ENCODE measurements at regions not wholly inside any gene's neighbourhood (a gene's known extent, or its start where the extent isn't known, plus 50 kb on each side); places are given as distances from the start of the nearest gene placed in this dataset.

DNA sequence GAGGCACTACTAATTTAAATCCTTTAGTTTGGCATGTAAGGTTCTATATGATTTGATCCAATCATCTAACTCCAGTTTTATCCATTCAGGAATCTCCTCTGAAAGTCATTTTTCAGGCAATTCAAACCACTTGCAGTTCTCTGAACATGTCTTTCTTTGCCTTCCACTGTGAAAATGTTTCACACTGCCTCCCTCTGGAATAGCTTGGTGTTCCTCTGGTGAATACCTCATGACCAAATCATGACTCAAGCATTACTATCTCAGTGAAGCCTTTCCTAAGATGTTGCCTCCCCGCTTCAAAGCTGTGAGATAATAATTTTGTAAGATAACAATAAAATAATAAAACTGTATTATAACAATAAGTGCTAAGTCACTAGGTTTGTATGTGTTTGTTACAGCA, 981.1 kb downstream of the DTWD2 start:
- in situ Hi-C loops (cut with MboI; ENCODE audit: low sequenced_read_pairs, unreplicated experiment): no loop called here
- TF ChIP-seq, protein P1, sequence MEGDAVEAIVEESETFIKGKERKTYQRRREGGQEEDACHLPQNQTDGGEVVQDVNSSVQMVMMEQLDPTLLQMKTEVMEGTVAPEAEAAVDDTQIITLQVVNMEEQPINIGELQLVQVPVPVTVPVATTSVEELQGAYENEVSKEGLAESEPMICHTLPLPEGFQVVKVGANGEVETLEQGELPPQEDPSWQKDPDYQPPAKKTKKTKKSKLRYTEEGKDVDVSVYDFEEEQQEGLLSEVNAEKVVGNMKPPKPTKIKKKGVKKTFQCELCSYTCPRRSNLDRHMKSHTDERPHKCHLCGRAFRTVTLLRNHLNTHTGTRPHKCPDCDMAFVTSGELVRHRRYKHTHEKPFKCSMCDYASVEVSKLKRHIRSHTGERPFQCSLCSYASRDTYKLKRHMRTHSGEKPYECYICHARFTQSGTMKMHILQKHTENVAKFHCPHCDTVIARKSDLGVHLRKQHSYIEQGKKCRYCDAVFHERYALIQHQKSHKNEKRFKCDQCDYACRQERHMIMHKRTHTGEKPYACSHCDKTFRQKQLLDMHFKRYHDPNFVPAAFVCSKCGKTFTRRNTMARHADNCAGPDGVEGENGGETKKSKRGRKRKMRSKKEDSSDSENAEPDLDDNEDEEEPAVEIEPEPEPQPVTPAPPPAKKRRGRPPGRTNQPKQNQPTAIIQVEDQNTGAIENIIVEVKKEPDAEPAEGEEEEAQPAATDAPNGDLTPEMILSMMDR (IDR thresholded peaks at IDR 0.05; ENCODE audit: borderline replicate concordance, control extremely low read depth, extremely low read depth, insufficient read depth, missing control alignments): no peak
- no peak for DNase-seq (ENCODE audit: low spot score)

DNA sequence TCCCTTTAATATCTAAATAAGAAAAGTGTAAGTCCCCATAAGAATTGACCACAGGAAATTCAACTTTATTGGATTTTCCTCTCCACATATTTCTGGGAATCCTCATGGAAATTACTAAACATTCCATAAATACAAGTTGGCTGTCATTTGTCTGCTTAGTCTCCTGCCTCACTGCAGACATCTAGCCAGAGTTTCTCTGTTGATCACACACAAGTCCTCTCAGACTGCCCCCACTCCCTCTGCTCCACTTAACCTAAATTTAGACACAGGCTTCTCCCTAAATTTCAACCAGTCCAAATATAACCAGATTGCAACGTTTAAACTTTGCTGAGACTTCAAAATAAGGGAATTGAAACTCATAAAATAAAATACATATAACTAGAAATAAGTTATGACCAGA, 982.1 kb downstream of the DTWD2 start:
- no peak for DNase-seq (ENCODE audit: low spot score)
- TF ChIP-seq, protein P1 (IDR thresholded peaks at IDR 0.05; ENCODE audit: borderline replicate concordance, control extremely low read depth, extremely low read depth, insufficient read depth, missing control alignments): no peak
- in situ Hi-C loops (cut with MboI; ENCODE audit: low sequenced_read_pairs, unreplicated experiment): no loop called here

DNA sequence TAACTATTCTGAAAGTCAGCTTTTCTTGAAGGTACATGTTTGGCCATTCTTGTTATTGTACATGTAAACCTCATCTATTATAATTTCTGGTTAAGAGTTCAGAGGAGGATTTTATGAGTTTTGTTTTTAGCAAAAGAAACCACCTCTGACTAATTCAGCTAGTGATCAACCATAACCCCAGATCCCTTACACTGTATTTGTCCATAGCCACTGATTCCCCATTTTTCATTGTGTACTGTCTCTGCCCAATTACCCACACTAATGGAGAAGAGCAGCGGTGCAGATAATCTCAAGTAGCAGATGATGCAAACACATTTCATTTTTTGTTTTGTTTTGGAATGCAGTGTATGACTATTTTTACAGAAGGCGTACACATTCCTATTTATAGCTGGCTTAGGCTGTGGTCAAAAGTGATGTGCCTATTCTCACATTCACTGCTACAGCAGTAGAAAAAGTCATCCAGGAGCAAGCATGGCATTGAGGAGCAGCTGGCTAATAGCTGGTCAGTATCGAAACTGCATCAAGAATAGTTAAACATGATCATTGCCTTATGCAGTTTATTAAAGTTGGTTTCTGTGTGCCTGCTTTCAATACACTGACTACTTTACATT, 988.3 kb downstream of the DTWD2 start:
- TF ChIP-seq, protein P1 (IDR thresholded peaks at IDR 0.05; ENCODE audit: borderline replicate concordance, control extremely low read depth, extremely low read depth, insufficient read depth, missing control alignments): no peak
- in situ Hi-C loops (cut with MboI; ENCODE audit: low sequenced_read_pairs, unreplicated experiment): no loop called here

DNA sequence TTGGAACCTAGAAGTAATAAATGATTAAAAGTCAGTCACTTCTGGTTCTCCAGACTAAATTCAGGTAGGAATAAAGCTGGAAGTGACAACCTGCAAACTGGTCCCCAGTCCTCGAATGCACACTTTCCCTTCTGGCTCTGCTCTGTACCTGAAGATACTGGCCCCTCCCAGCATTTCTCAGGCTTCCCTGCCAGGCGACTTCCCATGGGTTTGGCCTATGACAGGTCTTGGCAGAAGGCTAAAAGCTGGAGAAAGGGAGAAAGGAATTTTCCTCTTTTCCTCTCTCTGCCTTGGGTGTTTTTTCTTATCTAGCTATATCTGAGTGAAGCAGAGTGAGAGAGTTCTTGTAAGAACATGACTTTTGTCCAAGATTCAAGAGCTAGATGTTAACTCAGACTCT, 1005.7 kb downstream of the DTWD2 start:
- no peak for DNase-seq (ENCODE audit: low spot score)
- in situ Hi-C loops (cut with MboI; ENCODE audit: low sequenced_read_pairs, unreplicated experiment): no loop called here
- TF ChIP-seq, protein P1 (IDR thresholded peaks at IDR 0.05; ENCODE audit: borderline replicate concordance, control extremely low read depth, extremely low read depth, insufficient read depth, missing control alignments): no peak

More for the DNA sequence above, 988.3 kb downstream of the DTWD2 start:
- DNase-seq (ENCODE audit: low spot score): no peak

DNA sequence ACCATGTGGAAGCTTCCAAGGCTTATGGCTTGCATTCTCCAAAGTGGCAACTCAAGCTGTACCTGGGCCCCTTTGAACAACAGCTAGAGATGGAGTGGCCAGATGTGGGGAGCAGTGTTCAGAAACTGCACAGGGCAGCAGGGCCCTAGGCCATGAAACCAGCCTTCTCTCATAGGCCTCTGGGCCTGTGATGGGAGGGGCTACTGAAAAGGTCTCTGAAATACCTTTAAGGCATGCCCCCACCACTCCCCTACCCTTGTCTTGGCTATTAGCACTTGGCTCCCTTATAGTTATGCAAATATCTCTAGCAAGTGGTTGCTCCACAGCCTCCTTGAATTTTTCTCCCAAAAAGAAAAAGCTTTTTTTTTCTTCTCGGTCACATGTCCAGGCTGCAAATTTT, 1014.6 kb downstream of the DTWD2 start:
- in situ Hi-C loops (cut with MboI; ENCODE audit: low sequenced_read_pairs, unreplicated experiment): no loop called here
- no peak for DNase-seq (ENCODE audit: low spot score)
- TF ChIP-seq, protein P1 (IDR thresholded peaks at IDR 0.05; ENCODE audit: borderline replicate concordance, control extremely low read depth, extremely low read depth, insufficient read depth, missing control alignments): no peak

DNA sequence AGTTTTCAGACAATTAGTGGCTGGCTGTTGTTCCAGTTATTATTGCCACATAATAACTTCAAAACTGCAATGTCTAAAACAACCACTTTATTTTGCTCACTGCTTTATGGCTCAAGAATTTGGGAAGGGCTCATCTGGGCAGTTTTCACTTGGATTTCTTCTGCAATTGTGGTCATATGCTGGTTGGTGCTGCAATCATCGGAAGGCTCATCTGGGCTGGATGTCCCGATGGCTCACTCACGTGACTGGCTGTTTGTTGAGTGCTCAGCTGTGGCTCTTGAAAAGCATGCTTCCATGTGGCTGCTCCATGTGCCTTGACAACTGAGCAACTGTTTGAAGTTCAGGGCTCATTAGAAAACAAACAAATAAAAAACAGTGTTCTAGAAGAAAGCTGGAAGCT, 1032.5 kb downstream of the DTWD2 start:
- in situ Hi-C loops (cut with MboI; ENCODE audit: low sequenced_read_pairs, unreplicated experiment): no loop called here
- no peak for DNase-seq (ENCODE audit: low spot score)
- TF ChIP-seq, protein P1 (IDR thresholded peaks at IDR 0.05; ENCODE audit: borderline replicate concordance, control extremely low read depth, extremely low read depth, insufficient read depth, missing control alignments): no peak
